ENCODE measurements at regions not wholly inside any gene's neighbourhood (a gene's known extent, or its start where the extent isn't known, plus 50 kb on each side); places are given as distances from the start of the nearest gene placed in this dataset.
A peak's percentile ranks its signal among the peaks of the same experiment; 100 is the strongest.

DNA sequence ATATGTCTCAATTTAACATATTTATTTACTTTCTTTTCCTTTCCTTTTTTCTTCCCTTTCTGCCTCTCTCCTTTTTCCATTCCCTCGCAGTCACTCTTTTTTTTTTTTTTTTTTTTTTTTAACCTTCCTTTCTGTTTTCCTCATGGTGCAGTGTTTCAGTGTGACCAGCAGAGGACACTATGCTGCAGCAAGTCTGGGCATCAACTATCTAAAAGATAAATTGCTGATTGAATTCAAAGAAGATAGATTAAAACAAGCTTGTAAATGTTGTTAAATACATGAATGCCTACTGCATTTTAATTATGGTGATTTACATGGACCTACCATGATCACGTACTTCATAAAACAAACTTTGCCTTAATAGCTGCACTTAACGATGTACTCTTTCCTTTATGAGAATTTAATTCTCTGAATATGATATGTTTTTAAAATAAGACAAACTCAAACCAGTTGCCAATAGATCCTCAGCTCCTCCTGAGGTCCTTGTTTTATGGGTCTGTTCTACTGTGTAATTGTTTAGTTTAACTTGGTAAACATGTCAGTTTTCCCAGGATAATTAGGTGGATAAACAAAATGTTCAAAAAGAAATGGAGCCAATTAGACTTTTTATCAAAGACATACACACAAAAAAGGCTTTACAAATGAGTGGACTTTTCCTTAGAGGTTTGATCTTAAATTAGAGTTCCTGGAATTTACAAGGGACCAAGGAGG lies 101.0 kb upstream of the AGR3 start:
- no peak for DNase-seq (ENCODE audit: low read depth, low spot score)
- H4K20me1 ChIP-seq (ENCODE audit: control insufficient read depth, extremely low read depth, insufficient read depth, low read length), result no peaks in the 10 kb centered on the region
- dilution Hi-C loops (cut with MboI; ENCODE audit: extremely low pct_ligation_motif_present, low sequenced_read_pairs), result no loop called here
- no peak for FAIRE-seq
- TF ChIP-seq, protein P1, sequence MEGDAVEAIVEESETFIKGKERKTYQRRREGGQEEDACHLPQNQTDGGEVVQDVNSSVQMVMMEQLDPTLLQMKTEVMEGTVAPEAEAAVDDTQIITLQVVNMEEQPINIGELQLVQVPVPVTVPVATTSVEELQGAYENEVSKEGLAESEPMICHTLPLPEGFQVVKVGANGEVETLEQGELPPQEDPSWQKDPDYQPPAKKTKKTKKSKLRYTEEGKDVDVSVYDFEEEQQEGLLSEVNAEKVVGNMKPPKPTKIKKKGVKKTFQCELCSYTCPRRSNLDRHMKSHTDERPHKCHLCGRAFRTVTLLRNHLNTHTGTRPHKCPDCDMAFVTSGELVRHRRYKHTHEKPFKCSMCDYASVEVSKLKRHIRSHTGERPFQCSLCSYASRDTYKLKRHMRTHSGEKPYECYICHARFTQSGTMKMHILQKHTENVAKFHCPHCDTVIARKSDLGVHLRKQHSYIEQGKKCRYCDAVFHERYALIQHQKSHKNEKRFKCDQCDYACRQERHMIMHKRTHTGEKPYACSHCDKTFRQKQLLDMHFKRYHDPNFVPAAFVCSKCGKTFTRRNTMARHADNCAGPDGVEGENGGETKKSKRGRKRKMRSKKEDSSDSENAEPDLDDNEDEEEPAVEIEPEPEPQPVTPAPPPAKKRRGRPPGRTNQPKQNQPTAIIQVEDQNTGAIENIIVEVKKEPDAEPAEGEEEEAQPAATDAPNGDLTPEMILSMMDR (optimal IDR thresholded peaks at IDR 0.05 in 1 of 3, IDR thresholded peaks at IDR 0.05 in 1 of 3, conservative IDR thresholded peaks at IDR 0.05 in 1 of 3; ENCODE audit: extremely low read depth in 1 of 3, insufficient read depth in 2 of 3, low read length in 3 of 3), result peak; percentile 59 to 85 (median 85)
- no peak for TF ChIP-seq EZH2 (IDR thresholded peaks at IDR 0.05; ENCODE audit: low read length)
- H3K4me1 ChIP-seq (ENCODE audit: control insufficient read depth, extremely low read depth, insufficient read depth, low read length), result peaks cover 7% of the 10 kb centered on the region
- no peaks in the 10 kb centered on the region for H3K27me3 ChIP-seq (ENCODE audit: control insufficient read depth, extremely low read depth, insufficient read depth, low read length)
- no peak overlapping the region for H2AFZ ChIP-seq (ENCODE audit: control insufficient read depth, low read length)
- no peak overlapping the region for H3K4me2 ChIP-seq (ENCODE audit: control insufficient read depth, extremely low read depth, insufficient read depth, low read depth, low read length)
- no peaks in the 10 kb centered on the region for H3K36me3 ChIP-seq (ENCODE audit: control insufficient read depth in 2 of 2, extremely low read depth in 1 of 2, insufficient read depth in 2 of 2, low read length in 2 of 2)
- no peaks in the 10 kb centered on the region for H3K9me1 ChIP-seq (ENCODE audit: control insufficient read depth, extremely low read depth, insufficient read depth, low read length)
- no peaks in the 10 kb centered on the region for H3K79me2 ChIP-seq (ENCODE audit: control insufficient read depth, insufficient read depth, low read length)
- no peak overlapping the region for H3K9ac ChIP-seq (ENCODE audit: control insufficient read depth, extremely low read depth, insufficient read depth, low read length)
- H3K27ac ChIP-seq (ENCODE audit: control insufficient read depth, insufficient read depth, low read length), result no peak overlapping the region
- no peak overlapping the region for H3K4me3 ChIP-seq (ENCODE audit: control insufficient read depth in 2 of 3, extremely low read depth in 1 of 3, insufficient read depth in 2 of 3, low read depth in 1 of 3, low read length in 3 of 3)
- H3K9me3 ChIP-seq (ENCODE audit: control insufficient read depth, low read depth, low read length), result no peaks in the 10 kb centered on the region

DNA sequence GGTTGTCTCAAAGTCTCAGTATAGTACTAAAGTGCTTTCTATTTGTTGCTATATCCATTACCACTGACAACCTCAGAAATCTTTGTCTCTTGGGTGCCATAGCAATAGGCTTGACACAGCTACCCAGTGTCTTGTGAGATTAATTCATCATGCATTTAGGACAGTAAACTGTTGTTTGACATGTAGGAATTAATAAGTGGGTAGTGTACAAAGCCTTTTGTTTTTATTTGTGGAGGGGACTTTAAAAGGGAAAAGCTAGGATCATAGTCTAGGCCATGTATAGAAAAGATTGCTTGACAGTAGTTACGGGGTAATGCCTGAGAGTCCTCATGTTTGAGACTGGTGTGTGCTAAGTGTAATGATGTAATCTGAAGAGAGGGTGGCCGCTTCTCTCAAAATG lies 102.6 kb upstream of the AGR3 start:
- Histone ChIP-seq H3K36me3 (ENCODE audit: control insufficient read depth in 2 of 2, extremely low read depth in 1 of 2, insufficient read depth in 2 of 2, low read length in 2 of 2) (no peaks in the 10 kb centered on the region), H3K4me1 (ENCODE audit: control insufficient read depth, extremely low read depth, insufficient read depth, low read length) (peaks cover 7% of the 10 kb centered on the region), H3K4me2 (ENCODE audit: control insufficient read depth, extremely low read depth, insufficient read depth, low read depth, low read length) (no peak overlapping the region), H3K9me3 (ENCODE audit: control insufficient read depth, low read depth, low read length) (no peaks in the 10 kb centered on the region), H3K79me2 (ENCODE audit: control insufficient read depth, insufficient read depth, low read length) (no peaks in the 10 kb centered on the region), H3K9me1 (ENCODE audit: control insufficient read depth, extremely low read depth, insufficient read depth, low read length) (no peaks in the 10 kb centered on the region), H3K4me3 (ENCODE audit: control insufficient read depth in 2 of 3, extremely low read depth in 1 of 3, insufficient read depth in 2 of 3, low read depth in 1 of 3, low read length in 3 of 3) (no peak overlapping the region), H3K27ac (ENCODE audit: control insufficient read depth, insufficient read depth, low read length) (no peak overlapping the region), H2AFZ (ENCODE audit: control insufficient read depth, low read length) (no peak overlapping the region), H3K9ac (ENCODE audit: control insufficient read depth, extremely low read depth, insufficient read depth, low read length) (no peak overlapping the region), H3K27me3 (ENCODE audit: control insufficient read depth, extremely low read depth, insufficient read depth, low read length) (no peaks in the 10 kb centered on the region), H4K20me1 (ENCODE audit: control insufficient read depth, extremely low read depth, insufficient read depth, low read length) (no peaks in the 10 kb centered on the region)
- TF ChIP-seq, protein P1 (optimal IDR thresholded peaks at IDR 0.05 in 1 of 3, IDR thresholded peaks at IDR 0.05 in 1 of 3, conservative IDR thresholded peaks at IDR 0.05 in 1 of 3; ENCODE audit: extremely low read depth in 1 of 3, insufficient read depth in 2 of 3, low read length in 3 of 3), result no peak
- TF ChIP-seq EZH2 (IDR thresholded peaks at IDR 0.05; ENCODE audit: low read length), result no peak
- FAIRE-seq, result no peak
- dilution Hi-C loops (cut with MboI; ENCODE audit: extremely low pct_ligation_motif_present, low sequenced_read_pairs), result no loop called here
- no peak for DNase-seq (ENCODE audit: low read depth, low spot score)

All from keratinocyte (primary cell).